Immature natural killer cell (primary cell): ENCODE measurements at regions not wholly inside any gene's neighbourhood (a gene's known extent, or its start where the extent isn't known, plus 50 kb on each side); places are given as distances from the start of the nearest gene placed in this dataset.
"Not testable (repeated sequence)": the region's sequence is repeated elsewhere in the genome, so short reads cannot be mapped to it uniquely, and the experiment has no call there.

ENCODE experiments used
- DNase-seq, 3 donors: peaks; one replicate each; pipeline ENCODE4 v3.0.0; 2022; ENCODE audit warnings: mixed read lengths in 1 of 3
- H3K27ac Mint-ChIP-seq, 6 donors: one replicate each; pipeline ENCODE4 v1.8.0; 2020; ENCODE audit warnings: mixed read lengths in 6 of 6, mild to moderate bottlenecking in 5 of 6, inconsistent platforms in 4 of 6, moderate library complexity in 3 of 6
- H3K27me3 Mint-ChIP-seq, 3 donors: one replicate each; pipeline ENCODE4 v1.8.0; 2020 to 2021; ENCODE audit warnings: low read depth in 3 of 3, mild to moderate bottlenecking in 3 of 3, mixed read lengths in 3 of 3, moderate library complexity in 3 of 3, inconsistent platforms in 1 of 3
- H3K36me3 Mint-ChIP-seq, 3 donors: one replicate each; pipeline ENCODE4 v1.8.0; 2020; ENCODE audit warnings: mixed read lengths in 3 of 3, inconsistent platforms in 2 of 3, mild to moderate bottlenecking in 2 of 3
- H3K4me1 Mint-ChIP-seq, 2 donors: one replicate each; pipeline ENCODE4 v1.8.0; 2020; ENCODE audit warnings: inconsistent platforms in 2 of 2, mild to moderate bottlenecking in 2 of 2, mixed read lengths in 2 of 2, moderate library complexity in 1 of 2
- H3K4me3 Mint-ChIP-seq, 5 donors: one replicate each; pipeline ENCODE4 v1.8.0; 2020; ENCODE audit warnings: mild to moderate bottlenecking in 5 of 5, mixed read lengths in 5 of 5, inconsistent platforms in 3 of 5, moderate library complexity in 3 of 5
- H3K9me3 Mint-ChIP-seq, 6 donors: one replicate each; pipeline ENCODE4 v1.8.0; 2020; ENCODE audit warnings: mild to moderate bottlenecking in 6 of 6, mixed read lengths in 6 of 6, inconsistent platforms in 4 of 6, moderate library complexity in 3 of 6

DNA sequence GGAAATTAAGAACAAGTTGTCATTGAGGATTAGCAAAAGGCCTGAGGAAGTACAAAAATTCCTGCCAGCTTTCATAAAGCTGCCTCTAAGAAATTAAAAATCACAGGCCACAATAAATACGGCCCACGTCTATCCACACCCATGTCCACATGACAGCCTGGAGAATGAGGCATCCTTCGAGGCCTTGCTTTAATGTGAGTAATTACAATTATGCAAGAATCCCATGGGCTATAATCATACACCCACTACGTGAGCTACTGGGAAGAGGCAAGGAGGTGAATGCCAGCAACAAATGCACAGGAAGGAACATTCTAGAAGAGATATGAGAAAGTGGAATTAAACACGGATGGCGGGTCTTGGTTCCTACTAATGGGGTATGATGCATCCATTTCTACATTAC, 65.4 kb upstream of the ZFHX3 start:
- Mint-ChIP-seq H3K4me3 (no peak overlapping the region), H3K36me3 (peaks cover 0 to 4% (median 0%) of the 10 kb centered on the region in 3 donors), H3K27ac (no peak overlapping the region), H3K9me3 (peaks cover 0 to 5% (median 2%) of the 10 kb centered on the region in 6 donors), H3K4me1 (no peaks in the 10 kb centered on the region), H3K27me3 (peaks cover 0 to 2% (median 0%) of the 10 kb centered on the region in 3 donors)
- no peak for DNase-seq

DNA sequence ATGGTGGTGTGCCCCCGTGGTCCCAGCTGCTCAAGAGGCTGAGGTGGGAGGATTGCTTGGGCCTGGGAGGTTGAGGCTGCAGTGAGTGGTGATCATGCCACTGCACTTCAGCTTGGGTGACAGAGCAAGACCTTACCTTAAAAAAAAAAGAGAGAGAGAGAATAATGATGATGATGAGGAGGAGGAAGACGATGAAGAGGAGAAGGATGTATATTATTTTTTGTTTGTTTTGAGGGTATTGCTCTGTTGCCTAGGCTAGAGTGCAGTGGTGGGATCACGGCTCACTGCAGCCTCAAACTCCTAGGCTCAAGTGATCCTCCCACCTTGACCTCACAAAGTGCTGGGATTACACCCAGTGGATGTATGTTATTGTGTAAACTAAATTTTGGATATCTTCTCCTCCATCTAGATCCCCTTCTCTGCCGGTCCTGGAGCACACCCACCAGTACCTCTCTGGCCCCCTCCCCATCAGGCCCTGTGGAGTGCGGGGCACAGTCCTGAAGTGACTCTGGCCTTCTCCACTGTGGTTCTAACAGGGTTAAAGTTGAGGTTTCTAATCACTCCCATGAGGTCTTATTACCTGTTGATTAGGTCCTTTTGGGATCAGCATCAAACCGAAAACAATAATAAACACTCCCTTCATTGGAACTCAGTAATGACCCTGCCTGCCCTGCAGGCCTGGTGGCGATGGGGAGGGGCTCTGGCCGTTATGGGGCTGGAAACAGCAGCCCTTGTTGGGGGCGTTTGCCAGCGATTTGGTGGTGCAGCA, 60.5 kb upstream of the ZFHX3 start:
- H3K27ac Mint-ChIP-seq, result no peak overlapping the region
- no peaks in the 10 kb centered on the region for H3K36me3 Mint-ChIP-seq
- no peak overlapping the region for H3K4me3 Mint-ChIP-seq
- H3K27me3 Mint-ChIP-seq, result peaks cover 0 to 2% (median 1%) of the 10 kb centered on the region in 3 donors
- DNase-seq, result no peak
- H3K9me3 Mint-ChIP-seq, result no peaks in the 10 kb centered on the region
- H3K4me1 Mint-ChIP-seq, result no peaks in the 10 kb centered on the region

DNA sequence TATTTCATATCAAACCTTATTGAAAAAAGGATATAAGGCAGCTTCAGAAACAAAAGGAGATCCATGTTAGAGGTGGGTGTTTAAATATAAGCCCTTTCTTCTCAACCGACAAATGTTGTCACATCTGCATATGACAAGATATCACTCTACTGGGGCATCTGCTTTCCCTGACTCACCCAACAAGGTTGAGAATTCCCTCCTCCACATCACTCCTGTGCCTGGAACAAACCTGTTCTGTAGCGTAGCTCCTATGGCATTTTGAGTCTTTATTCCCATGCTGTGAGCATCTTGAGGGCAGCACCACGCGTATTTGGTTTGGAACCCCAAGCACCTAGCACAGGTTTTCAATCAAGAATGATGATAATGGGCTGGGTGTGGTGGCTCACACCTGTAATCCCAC, 59.4 kb upstream of the ZFHX3 start:
- H3K9me3 Mint-ChIP-seq, result no peaks in the 10 kb centered on the region
- H3K27ac Mint-ChIP-seq, result no peak overlapping the region
- H3K27me3 Mint-ChIP-seq, result peaks cover 0 to 3% (median 1%) of the 10 kb centered on the region in 3 donors
- H3K4me1 Mint-ChIP-seq, result no peaks in the 10 kb centered on the region
- no peaks in the 10 kb centered on the region for H3K36me3 Mint-ChIP-seq
- no peak overlapping the region for H3K4me3 Mint-ChIP-seq
- DNase-seq, result no peak

DNA sequence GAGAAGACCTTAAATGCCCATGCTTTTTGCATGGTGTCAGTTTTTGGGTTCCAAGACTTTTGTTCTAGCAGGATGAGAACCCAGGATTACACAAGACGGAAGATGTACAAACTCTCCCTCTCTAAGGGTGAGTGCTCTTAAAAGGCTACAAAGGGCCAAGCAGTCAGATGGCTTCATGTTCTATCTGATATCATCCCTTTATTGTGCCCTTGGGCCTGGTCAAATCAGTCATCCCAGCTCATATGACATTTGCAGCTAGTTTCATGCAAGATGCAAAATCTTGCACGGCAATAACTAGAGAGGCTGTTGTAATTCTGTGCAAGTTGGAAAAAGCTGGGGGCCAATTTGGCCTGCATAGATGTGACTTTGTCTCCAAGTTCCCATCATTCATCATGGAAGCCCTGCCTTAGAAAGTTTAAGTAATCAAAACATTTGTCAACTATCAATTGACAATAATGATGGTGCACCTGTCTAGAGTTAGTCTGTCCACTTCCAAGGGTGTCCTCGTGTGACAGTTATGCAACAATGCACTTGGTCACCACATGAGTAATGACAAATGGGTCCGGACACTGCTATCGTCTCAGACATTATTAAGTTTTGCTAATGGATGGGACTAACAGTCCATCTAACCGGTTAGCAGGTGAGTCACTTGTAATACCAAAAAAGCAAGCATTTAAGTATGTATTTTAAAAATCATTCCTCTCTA, 58.6 kb upstream of the ZFHX3 start:
- Mint-ChIP-seq H3K9me3 (no peaks in the 10 kb centered on the region), H3K4me3 (no peak overlapping the region), H3K36me3 (peaks cover 0 to 3% (median 0%) of the 10 kb centered on the region in 3 donors), H3K27ac (no peak overlapping the region), H3K27me3 (peaks cover 0 to 3% (median 1%) of the 10 kb centered on the region in 3 donors), H3K4me1 (no peaks in the 10 kb centered on the region)
- no peak for DNase-seq

DNA sequence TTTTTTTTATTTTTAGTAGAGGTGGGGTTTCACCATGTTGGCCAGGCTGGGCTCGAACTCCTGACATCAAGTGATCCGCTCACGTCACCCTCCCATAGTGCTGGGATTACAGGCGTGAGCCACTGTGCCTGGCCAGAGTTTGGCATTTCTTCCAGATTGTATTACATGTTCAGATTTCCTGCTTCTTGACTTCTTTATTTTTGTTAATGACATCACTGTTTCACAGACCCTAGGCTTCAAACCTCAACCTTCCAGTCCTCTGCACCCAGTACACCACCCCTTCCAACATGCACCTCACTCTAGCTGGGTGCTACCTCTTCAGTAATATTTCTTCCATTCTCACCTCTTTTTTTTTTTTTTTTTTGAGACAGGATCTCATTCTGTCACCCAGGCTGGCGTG, 53.6 kb upstream of the ZFHX3 start:
- H3K4me1 Mint-ChIP-seq, result no peaks in the 10 kb centered on the region
- H3K27ac Mint-ChIP-seq, result no peak overlapping the region
- H3K36me3 Mint-ChIP-seq, result peaks cover 0 to 3% (median 0%) of the 10 kb centered on the region in 3 donors
- H3K27me3 Mint-ChIP-seq, result peaks cover 0 to 3% (median 1%) of the 10 kb centered on the region in 3 donors
- no peak overlapping the region for H3K4me3 Mint-ChIP-seq
- H3K9me3 Mint-ChIP-seq, result no peaks in the 10 kb centered on the region
- no peak for DNase-seq

DNA sequence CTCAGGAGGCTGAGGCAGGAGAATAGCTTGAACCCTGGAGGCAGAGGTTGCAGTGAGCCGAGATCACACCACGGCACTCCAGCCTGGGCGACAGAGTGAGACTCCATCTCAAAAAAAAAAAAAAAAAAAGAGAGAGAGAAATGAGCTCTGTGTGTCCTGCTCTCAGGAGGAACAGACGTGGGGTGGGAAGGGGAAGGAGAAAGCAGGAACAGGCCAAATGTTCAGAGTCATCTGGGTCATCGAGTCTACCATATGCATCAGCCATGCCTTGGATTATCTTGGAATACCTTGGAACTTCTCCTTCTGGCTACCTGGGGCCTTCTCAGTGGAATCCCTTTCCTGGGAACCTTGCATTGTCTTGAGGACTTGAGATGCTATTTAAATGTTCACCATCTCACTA, 51.7 kb upstream of the ZFHX3 start:
- not testable (repeated sequence) for H3K9me3 Mint-ChIP-seq, H3K4me1 Mint-ChIP-seq, H3K27me3 Mint-ChIP-seq, H3K4me3 Mint-ChIP-seq, H3K27ac Mint-ChIP-seq, H3K36me3 Mint-ChIP-seq, DNase-seq
